Cerebellar cortex (tissue), 1 donor: ENCODE measurements at regions not wholly inside any gene's neighbourhood (a gene's known extent, or its start where the extent isn't known, plus 50 kb on each side); places are given as distances from the start of the nearest gene placed in this dataset.
"Not testable (repeated sequence)": the region's sequence is repeated elsewhere in the genome, so short reads cannot be mapped to it uniquely, and the experiment has no call there.

Experiments
- DNase-seq: peaks from one replicate; pipeline ENCODE4 v3.0.0-alpha.2; 2015; ENCODE audit warnings: low spot score

DNA sequence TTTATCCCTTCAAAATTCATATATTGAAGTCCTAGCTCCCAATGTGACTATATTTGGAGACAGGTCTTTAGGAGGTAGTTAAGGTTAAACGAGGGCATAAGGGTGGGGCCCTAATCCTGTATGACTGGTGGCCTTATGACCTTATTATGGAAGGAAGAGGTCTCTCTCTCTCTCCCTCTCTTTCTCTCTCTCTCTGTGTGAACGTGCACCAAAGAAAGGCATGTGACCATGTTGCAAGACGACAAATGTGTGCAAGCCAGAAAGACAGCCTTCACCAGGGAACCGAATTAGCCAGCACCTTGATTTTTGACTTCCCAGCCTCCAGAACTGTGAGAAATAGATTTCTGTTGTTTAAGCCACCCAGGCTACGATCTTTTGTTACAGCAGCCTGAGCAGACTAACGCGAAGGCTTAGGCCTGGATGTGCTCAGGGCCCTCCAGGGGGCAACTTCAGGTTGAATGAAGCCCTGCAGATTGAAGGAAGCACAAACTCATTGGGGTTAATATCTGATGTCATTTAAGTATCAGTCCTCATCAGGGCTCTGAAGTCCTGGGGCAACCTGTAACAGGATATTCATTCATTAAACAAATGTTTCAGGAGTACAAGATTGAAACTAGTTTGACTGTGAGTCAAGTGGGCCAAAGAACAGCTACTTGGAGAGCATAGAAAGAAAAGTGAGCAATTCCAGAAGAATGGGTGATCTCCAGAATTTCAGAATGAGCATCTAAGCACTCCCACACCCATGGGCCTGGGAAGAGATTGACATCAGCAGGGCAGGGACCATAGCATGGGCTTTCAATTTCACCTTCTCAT, 157.4 kb upstream of the TNFAIP3 start:
- DNase-seq: no peak

DNA sequence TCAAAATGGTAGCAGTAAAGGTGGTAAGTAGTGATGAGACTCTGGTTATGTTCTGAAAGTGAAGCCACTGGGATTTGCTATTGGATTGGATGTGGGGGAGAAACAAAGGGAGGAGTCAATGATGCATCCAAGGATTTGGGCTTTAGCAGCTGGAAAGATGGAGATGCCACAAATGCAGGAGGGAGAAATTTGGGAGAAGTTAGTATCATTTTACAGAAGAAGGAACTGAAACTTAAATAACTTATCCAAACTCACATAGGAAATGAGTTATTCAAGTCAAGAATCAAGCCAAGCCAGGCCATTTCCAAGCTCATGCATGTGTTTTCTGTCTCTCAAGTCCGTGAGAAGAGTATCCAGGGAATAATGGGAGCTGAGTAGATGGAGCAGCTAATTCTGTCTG, 155.1 kb upstream of the TNFAIP3 start:
- no peak for DNase-seq

DNA sequence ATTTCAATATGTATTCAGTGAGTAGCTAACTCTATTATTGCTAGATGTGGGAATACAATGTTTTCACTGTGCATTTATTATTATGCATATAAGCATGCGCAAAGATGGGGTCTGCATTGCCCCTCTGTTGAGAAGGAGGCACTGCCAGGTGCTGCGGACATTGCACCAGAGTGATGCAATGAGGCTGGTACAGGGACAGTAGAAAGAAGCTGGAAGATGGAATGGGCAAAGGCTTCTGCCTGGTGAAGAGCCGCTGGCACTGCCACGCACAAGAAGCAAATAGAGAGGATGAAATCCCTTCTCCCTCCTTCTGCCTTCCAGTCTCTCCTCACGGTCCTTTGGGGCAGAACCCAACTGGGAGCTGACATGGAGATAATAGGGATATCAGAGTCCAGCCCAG, 154.5 kb upstream of the TNFAIP3 start:
- no peak for DNase-seq

DNA sequence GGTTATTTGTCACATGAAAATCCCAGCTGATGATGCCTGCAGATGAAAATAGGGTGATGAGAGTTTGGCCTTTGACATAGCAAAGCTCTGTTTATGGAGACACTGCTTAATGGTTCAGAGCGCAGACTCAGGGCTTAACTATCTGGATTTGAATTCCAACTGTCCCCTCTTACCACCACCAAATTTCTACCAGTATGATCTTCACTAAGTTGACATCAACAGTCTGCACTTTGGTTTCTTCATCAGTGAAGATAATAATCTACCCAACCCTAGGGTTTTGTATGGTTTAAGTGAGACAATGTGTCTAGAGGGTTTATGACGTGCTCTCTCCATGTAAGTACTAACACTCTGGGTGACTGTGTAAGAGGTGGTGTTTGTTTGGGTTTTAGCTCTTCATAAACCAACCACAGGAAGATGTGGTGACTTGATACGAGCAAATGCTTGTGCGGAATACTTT, 151.4 kb upstream of the TNFAIP3 start:
- DNase-seq: no peak

DNA sequence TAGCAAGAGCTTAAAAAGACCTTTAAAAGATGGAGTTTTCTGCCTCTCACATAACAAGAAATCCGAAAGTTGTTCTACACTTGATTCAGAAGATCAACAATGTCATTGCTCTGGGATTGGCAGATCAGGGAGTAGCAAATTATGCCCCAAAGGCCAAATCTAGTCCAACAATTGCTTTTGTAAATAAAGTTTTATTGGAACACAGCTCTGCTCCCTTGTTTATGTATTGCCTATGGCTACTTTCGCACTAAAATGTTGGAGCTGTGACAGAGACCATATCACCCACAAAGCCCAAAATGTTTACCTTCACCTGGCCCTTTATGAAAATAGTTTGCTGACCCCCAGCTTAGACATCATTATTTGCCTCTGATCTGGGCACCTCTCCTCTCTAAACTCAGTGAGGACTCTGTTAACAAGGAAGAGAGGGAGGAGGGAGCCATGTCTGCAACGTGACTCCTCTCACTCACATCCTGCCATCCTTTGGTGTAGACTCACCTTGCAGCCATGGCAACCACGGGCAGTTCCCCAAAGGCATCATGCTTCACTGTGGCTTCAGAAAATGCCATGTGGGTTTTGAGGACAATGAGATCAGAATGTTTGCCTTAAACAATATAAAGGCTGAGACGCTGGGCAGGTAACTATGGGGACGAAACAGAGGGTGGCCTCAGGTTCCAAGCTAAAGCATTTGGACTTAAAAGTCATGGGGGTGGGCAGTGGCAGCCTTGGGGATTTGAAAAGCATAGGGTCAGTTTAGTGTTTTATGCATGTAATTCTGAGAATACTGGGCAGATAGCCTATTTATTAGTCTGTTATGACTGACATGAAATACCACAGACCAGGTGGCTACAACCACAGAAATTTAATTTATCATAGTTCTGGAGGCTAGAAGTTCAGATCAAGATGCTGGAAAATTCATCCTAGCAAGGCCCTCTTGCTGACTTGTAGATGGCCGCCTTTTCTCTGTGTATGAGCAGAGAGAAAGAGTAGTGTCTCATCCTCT, 149.7 kb upstream of the TNFAIP3 start:
- no peak for DNase-seq

GRCh38 chr6:137718903-137719302, 148.2 kb upstream of the TNFAIP3 start:
- DNase-seq: not testable (repeated sequence)

- no peak for DNase-seq
Measured at GRCh38 chr6:137722749-137723272, 144.2 kb upstream of the TNFAIP3 start.

DNA sequence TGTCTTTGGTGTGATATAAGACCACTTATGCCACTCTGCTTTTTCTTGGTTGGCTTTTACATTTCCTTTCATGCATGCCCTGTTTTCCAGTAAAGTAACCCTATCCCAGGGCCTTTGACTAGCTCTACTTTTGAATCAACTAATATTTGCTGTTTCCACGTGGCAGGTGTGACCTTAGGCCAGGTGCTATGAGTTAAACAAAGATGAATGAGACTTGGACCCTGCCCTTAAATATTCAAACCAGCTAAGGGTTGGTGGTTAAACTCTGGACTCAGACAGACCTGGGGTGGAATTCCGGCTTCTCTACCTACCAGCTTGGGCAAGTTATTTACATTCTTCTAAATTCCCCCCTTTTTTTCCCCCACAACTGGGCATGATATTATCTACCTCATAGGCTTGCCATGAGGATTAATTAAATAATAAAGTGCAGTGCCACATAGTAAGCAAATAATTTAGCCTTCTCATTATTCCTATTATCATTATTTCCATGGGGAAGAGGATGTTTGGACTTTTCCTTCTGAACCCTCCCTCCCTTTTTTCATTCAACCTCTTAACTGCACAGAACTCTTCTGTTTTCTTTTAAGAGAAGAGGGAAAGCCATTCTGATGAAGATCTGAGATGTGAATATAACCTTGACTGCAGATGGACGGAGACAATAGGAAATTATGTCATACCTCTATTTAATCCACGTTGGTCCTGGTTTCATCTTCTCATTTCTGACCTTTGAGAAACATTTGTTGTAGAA, 143.6 kb upstream of the TNFAIP3 start:
- no peak for DNase-seq

- DNase-seq: no peak
Measured at GRCh38 chr6:137724018-137724403, 143.0 kb upstream of the TNFAIP3 start.

DNA sequence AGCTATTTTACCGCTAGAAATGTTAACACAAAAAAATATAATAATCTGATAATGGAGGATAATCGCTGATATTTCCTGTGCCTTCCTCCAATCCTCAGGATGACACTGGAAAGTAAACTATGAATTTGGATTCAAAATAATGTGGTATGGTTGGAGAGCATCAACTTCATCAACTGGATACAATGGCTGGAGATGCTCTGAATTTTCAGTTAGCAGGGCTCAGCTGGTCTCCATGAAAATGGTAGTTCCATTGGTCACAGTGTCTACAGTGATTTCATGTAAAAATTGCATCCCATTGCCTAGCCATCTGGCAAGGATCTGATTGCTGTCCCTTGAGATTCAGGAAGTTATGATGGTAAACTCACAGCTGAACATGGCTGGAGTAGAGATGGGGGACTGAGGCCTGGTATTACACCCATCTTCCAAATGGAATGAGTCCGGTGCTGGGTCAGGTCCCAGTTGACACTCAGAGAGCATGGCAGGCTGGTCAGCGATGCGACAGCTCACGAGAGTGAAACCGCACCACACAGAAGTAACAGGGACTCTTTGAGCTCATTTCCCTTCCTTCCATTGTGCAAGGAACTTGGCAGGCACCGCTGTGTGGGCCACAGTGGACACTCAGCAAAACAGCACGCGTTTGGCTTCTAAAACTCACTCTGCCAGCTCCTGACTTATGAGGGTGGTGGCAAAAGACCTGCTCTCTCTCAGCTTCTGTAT, 142.4 kb upstream of the TNFAIP3 start:
- no peak for DNase-seq

DNA sequence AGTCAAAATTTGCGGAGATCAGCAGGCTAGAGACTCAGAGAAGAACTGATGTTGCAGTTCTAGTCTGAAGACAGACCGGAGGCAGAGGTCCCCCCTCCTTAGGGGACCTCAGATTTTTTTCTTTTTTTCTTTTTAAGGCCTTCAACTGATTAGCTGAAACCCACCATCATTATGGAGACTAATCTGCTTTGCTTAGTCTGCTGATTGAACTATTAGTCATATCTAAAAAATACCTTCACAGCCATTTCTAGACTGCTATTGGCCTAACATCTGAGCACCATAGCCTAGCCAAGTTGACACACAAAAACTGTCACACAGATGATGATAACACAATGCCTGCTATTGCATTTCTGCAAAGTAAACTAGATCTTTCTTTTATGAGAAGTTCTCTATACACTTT, 141.1 kb upstream of the TNFAIP3 start:
- DNase-seq: no peak

DNA sequence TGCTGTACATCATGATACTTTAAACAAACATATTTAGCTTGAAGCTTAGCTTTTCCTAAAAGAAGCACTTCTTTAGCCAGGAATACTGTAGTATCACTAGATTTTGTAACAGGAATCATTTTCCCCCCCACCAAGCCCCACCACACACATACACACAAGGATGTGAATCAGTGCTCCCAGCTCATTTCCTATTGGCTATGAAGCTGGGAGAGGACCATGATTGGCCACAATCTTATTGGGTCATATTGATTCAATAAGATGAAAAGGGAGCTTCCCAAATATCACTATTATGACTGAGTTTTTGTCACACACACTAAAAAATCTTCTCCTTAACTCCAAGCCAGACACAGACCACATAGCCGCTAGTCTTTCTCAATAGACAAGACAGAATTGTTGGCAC, 140.5 kb upstream of the TNFAIP3 start:
- DNase-seq: no peak

DNA sequence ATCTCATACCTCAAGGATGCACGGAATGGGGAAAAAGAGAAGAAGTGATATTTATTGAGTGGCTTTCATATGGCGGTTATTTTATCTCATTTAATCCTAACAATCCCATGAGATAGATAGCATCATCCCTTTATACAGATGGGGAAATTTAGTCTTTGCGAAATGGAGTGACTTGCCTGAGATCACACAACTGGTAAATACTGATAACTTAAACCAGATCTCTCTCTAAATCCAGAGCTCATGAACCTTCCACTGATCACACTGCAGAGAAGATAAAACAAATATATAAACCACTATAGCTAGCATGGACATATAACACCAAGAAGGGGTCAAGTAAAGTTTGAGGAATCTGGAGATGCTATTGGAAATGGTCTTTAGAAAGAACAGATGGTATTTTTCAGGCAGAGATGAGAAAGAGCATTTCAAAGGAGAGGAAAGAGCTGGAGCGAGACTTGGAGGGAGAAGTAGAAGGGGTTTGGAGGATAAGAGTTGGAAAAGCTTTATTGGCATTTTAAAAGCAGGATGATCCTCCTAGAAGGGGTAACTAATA, 139.8 kb upstream of the TNFAIP3 start:
- no peak for DNase-seq

- DNase-seq: no peak
Measured at GRCh38 chr6:137728386-137729349, 138.4 kb upstream of the TNFAIP3 start.

GRCh38 chr6:137729866-137730629, 137.0 kb upstream of the TNFAIP3 start:
- no peak for DNase-seq

DNA sequence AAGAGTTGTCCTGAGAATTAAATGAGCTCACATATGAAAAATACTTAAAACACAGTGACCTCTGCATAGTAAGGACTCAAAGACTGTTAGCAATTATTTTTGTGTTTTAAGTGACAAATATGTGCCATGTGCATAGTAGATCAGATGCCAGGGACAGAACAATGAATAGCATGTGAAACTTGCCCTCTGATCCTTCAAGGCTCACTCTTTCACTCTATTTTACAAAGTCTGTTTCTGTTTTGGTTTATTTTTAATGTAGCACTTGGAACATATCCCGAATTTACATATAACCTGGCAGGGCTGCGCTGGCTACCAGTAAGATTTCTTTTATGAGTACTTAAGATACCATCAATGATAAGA, 135.5 kb upstream of the TNFAIP3 start:
- DNase-seq: no peak

GRCh38 chr6:137731960-137732616, 135.0 kb upstream of the TNFAIP3 start:
- no peak for DNase-seq

- DNase-seq: no peak
Measured at GRCh38 chr6:137733372-137733771, 133.7 kb upstream of the TNFAIP3 start.
